Head of caudate nucleus (tissue), 42 donors: ENCODE measurements at regions not wholly inside any gene's neighbourhood (a gene's known extent, or its start where the extent isn't known, plus 50 kb on each side); places are given as distances from the start of the nearest gene placed in this dataset.
A peak's percentile ranks its signal among the peaks of the same experiment; 100 is the strongest.
"Not testable (repeated sequence)": the region's sequence is repeated elsewhere in the genome, so short reads cannot be mapped to it uniquely, and the experiment has no call there.

ENCODE experiments used
- DNase-seq, 42 donors: peaks; one replicate each; pipeline versions ENCODE4 v3.0.0 to v3.0.0-alpha.2; 2020 to 2021; ENCODE audit warnings: mixed read lengths in 7 of 42
- intact Hi-C: fragments of 100-400 bp; cut with DNase I; formaldehyde crosslinking; loops from one replicate; pipeline ENCODE4 v1.15.0; 2022

- no peak for DNase-seq
- intact Hi-C loops: no loop called here
These were observed 221.7 kb downstream of the KLF6 start for GRCh38 chr10:3563298-3563697.

DNA sequence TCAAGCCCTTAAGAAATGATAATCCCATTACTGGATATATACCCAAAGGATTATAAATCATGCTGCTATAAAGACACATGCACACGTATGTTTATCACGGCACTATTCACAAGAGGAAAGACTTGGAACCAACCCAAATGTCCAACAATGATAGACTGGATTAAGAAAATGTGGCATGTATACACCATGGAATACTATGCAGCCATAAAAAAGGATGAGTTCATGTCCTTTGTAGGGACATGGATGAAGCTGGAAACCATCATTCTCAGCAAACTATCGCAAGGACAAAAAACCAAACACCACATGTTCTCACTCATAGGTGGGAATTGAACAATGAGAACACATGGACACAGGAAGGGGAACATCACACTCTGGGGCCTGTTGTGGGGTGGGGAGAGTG is 224.4 kb downstream of the KLF6 start:
- intact Hi-C loops, DNase-seq: not testable (repeated sequence)

- intact Hi-C loops: no loop called here
- no peak for DNase-seq
These were observed 225.5 kb downstream of the KLF6 start for GRCh38 chr10:3559527-3559926.

DNA sequence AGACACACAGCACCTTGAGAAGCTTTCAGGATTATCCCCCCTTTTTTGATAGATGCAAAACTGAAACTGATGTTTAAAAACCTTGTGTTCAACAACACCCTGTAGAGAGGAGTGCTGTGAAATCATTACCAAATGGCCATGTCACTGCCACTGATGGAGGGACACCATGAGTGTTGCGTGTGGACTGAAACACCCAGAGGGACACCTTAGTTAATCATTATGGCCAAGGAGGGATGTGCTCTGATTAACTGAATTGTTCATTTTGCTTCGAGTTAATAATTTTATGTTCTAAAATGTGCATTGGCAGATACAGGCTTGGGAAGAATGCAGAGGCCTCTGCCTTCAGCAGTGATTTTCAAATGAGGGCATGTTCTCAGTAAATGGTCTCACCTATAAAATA is 226.0 kb downstream of the KLF6 start:
- intact Hi-C loops: no loop called here

DNA sequence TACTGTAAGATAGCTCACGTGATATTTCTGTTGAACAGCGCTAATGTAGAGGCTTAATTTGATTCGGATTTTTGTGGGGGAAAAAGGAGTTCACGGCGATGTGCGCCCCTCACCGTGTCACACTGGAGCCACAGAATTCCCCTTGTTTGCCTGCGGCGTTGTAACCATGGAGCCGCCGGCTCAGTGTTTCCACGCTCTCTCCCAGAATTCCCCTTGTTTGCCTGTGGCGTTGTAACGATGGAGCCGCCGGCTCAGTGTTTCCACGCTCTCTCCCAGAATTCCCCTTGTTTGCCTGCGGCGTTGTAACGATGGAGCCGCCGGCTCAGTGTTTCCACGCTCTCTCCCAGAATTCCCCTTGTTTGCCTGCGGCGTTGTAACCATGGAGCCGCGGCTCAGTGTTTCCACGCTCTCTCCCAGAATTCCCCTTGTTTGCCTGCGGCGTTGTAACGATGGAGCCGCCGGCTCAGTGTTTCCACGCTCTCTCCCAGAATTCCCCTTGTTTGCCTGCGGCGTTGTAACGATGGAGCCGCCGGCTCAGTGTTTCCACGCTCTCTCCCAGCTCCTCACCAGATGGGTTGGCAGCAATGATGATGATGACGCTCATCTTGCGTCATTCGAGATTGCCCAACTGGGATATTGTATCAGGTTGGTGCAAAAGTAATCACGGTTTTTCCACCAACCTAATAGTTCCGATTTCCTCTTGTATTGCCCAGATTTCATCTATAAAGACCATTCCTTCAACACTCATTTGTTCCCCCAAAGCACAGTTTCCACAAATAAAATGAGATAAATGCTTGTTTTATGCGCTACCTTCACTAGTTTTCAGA is 228.6 kb downstream of the KLF6 start:
- intact Hi-C loops, DNase-seq: not testable (repeated sequence)

More for the DNA sequence above, 226.0 kb downstream of the KLF6 start:
- DNase-seq: no peak

DNA sequence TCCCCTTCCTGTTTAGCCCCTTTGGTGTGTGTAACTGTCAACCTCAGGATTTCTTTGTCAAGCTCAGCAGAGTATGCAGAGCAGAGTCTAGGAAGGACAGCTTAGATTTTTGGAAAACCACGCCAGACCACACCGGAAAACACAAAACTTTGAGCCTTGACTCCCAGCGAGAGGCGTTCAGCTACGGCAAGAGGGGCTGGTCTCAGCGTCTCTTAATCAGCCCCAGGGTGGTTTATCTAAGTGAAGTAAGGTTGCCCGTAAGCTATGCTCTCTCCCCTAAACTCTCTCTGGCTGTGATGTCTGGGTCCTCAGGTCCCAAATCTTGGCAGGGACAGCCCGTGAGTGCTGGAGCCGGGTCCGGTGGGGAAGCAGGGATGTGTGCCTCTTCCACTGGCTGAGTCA is 230.9 kb downstream of the KLF6 start:
- no peak for DNase-seq
- intact Hi-C loops: no loop called here

DNA sequence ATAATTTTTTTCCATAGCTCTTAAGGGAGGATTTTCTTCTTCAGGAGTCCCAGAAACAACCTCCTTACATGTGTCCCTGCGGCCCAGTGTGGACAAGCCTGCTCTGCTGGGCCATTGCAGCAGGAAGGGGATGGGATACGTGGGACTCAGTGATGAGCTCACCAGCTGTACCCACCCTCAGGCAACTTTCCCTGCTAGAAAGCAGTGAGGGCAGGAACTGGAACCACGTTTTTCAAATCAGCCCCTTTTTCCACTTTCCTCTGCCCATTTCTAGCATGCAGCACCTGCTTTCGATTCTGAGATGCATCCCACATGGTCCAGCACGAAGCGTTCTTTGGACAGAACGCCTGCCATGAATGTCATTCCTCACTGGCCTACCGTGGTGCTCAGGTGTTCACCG is 232.7 kb downstream of the KLF6 start:
- no peak for DNase-seq
- intact Hi-C loops: no loop called here

DNA sequence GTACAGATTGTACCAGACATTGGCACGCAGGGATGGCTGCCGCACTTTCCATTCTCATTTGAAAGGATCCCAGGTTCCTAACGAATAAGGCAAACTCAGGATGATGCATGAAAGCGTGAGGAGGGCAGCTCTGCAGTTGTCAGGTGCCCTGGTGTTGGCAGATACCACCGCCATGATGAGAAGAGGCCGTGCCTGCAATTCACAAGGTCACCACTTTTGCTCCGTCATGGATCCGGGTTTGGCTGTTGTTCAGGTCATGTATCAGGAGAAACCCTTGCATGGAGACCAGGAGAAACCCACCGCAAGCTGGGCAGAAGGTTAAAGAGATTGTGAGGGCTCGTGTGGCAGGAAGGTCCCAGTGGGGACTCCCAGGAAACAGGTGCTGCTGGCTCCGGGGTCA is 233.2 kb downstream of the KLF6 start:
- no peak for DNase-seq
- intact Hi-C loops: no loop called here

- intact Hi-C loops: no loop called here
These were observed 235.9 kb downstream of the KLF6 start for GRCh38 chr10:3549118-3549517.

DNA sequence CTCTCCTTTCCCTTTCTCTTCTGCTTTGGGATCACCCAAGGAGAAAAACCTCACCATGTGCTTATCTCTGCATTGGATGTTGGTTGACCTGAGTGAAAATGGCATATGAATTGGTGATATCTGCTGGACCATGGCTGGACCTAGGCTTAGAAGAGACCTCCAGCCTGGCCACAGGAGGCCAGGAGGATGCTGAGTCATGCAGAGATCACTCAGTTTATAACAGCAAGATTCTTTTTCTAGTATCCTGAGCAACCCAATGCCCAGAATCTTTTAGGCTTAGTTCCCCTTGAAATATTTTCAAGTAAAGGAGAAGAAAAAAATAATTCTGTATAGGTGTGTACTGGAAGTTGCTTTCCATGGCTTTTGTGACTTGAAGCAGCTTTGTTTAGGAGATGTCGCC is 236.3 kb downstream of the KLF6 start:
- intact Hi-C loops: no loop called here
- DNase-seq: no peak

More at GRCh38 chr10:3549118-3549517, 235.9 kb downstream of the KLF6 start:
- no peak for DNase-seq

DNA sequence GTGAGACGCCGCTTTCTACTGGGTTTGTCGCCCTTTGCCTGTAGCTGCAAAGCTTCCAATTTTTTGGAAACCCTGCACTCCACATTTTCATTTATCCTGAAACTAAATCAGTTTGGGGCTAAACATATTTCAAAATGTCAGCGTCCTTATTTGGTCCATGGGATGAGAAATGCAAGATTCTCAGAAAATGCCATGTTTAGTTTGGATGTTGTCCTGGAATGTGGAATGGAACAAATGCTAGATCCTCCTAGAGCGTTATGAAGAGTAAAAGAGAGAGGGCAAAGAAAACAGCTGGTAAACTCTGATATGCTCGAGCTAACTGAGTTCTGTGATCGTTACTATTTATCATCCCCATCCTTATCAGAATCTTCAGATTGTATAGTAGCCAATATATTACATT is 236.9 kb downstream of the KLF6 start:
- DNase-seq: no peak
- intact Hi-C loops: no loop called here

GRCh38 chr10:3544561-3544960 is 240.4 kb downstream of the KLF6 start:
- intact Hi-C loops: no loop called here
- no peak for DNase-seq

DNA sequence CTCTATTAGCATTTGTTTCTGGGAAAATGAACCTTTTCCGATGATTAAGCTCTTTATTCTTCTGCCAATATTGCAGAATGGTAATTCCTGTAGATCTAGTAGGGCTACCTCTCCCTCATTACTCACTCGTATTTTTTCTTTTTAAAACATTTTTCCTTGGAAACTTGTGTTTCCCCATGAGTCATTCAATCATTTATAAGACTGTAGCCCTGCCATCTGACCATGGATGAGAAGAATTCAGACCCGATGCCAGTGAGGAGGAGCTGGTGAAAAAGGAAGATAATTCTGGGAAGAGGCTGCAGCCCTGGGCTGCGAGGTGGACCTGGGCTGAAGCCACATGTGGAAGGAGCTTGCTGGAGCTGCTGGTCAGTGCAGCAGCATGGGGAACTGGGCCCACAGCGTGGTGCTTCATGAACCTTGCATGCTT is 242.8 kb downstream of the KLF6 start:
- DNase-seq: peak in 2 of 42 donors; percentile 21 to 51

DNA sequence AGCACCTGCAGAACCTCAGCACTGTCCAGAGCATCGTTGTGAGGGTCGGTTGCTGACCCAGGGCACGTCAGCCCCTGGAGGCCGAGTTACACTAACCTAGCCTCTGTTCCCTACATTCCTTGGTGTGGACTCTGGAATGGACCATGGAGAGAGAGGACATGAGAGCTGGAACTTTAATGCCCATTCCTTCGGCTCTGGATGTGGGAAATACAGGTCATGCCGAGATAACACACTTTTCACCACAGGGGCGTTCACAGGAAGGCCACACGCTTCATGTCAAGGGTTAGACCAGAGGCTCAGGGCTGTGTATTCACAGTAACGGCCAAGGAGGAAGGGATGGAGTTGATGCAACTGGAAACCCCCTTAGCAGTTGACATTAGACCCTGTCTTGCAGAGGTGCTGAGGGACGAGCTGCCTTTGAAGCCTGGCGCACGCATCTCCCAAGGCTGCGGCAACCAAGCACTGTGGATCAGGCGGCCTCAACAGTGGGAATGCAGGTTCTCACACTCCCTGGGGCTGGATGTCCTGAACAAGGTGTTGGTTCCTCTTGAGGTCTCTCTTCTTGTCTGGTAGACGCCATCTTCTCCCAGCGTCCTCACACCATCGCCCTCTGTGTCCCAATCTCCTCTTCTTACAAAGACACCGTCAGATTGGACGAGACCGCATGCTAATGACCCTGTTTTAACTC is 245.2 kb downstream of the KLF6 start:
- intact Hi-C loops: no loop called here
- peak in 1 of 42 donors; percentile 5 for DNase-seq

More for the DNA sequence above, 242.8 kb downstream of the KLF6 start:
- intact Hi-C loops: no loop called here

DNA sequence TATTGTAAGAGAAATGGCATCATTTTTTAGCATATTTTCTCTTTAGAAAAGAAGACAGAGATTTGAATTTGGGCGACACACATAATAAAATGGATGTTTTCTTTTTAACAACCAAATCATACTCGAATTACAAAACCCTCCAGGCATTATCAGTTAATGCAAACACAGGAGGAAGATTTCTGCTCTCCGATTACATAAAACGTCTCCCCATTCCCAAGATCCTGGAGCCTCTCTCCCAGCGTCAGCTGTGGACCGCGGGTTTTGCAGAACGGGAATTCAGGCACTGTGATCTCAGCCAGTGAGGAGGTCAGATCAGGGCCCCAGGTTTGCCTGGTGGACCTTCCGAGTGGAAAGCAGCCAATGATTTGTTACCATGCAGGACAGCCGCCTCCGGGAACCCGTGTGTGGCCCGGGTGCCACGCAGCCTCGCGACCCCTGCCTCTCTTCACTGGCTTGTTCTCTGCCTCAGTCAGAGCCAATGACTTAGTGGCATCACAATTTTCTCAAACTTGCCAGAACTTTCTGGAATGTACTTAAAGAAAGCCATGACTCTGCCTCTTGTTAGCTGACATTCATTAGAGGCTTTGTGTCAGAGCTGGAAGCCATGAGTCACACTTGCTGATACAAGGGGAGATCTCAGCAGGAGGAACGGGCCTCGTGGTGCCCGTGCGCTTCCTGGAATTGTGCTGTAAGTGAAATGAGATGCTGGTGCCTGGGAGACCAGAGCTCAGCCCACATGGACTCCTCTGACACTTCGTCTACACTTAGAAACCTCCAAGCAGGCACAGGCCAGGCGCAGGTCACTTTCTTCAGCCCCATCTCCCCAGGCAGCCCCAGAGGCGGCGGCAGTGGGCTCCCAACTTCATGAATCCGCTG is 246.1 kb downstream of the KLF6 start:
- peak in 6 of 42 donors; percentile 24 to 65 (median 39) for DNase-seq
- intact Hi-C loops: no loop called here

- DNase-seq: no peak
- intact Hi-C loops: no loop called here
These were observed 246.7 kb downstream of the KLF6 start for GRCh38 chr10:3538291-3538655.

DNA sequence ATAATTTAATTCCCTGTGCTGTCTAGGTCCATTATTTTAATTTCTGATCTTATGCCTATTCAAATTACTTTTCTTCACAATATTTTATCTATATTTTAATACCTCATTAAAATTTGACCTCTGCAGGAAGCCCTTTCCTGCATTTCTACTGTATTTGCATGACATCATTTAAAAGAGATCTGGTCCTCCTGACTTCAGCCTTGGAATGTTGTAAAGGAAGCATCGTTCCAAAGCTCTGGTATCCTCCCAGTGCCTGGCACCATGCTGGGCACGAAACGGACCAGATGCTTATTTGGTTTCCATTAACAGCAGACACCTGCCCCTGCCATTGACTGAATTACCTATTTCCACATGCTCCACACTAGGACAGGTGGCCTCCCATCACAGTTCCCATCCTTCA is 247.5 kb downstream of the KLF6 start:
- intact Hi-C loops: no loop called here
- DNase-seq: no peak

DNA sequence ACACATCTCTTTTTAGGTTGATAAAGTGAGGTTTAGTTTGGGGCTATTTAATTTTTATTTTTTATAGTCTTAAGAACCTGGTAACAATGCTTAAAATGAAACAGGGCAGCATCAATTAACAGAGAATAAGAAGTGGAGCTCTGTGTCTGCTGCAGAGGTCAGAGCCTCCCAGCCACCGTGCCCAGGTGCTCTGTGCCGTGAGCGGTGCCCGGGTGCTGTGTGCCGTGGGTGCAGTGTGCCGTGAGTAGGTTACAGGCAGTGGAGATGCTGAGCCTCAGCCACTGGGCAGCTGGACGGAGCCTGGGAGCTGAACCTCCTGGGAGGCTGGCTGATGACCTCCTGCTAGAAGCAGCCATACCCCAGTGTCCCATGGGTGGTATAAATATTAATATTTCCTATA is 250.0 kb downstream of the KLF6 start:
- intact Hi-C loops: no loop called here
- DNase-seq: no peak

DNA sequence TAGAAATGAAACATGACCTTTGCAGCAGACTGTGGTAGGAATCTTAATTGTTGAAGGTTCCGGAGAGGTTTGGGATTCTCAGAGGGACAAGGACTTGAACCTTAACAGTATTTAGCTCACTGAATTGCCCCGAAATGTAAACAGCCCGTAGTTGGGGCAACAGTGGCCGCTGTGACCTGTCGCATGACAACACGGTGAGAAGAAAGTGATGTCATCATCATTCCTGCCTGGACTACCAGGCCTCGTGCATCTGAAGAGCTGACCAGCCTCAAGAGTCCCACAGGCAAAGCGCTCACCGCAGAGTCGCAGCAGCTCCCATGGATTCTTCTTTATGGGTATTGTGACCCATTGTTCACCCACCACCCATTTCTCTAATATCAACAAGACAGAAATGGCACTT is 250.6 kb downstream of the KLF6 start:
- intact Hi-C loops: no loop called here
- no peak for DNase-seq

GRCh38 chr10:3533296-3533695 is 251.7 kb downstream of the KLF6 start:
- no peak for DNase-seq
- intact Hi-C loops: no loop called here
